Ovary (tissue), 3 donors: ENCODE measurements at regions not wholly inside any gene's neighbourhood (a gene's known extent, or its start where the extent isn't known, plus 50 kb on each side); places are given as distances from the start of the nearest gene placed in this dataset.

Experiments used
- CTCF ChIP-seq, 3 donors: fragments of 450-650 bp in 2 of 3; fragments of 200-600 bp in 1 of 3; IDR thresholded peaks; one replicate each; pipeline versions ENCODE4 v1.5.1 to v1.8.0; 2016 to 2022; ENCODE audit warnings: antibody characterized with exemption in 3 of 3, mild to moderate bottlenecking in 1 of 3
- EP300 ChIP-seq: sonication (generic); formaldehyde crosslinking; IDR thresholded peaks from one replicate; pipeline ENCODE4 v1.6.1; 2017; ENCODE audit warnings: antibody characterized with exemption
- POLR2A ChIP-seq: fragments of 450-650 bp; IDR thresholded peaks from one replicate; pipeline ENCODE4 v1.6.1; 2017; ENCODE audit warnings: antibody characterized with exemption, mild to moderate bottlenecking, moderate library complexity
- donor health status: DM: no; HTN: no; CAD: no.

GRCh38 chr13:107649079-107649478, 566.3 kb downstream of the LIG4 start:
- no peak for TF ChIP-seq CTCF (IDR thresholded peaks at IDR 0.05)
- no peak for TF ChIP-seq EP300
- no peak for TF ChIP-seq POLR2A
